ENCODE measurements at regions not wholly inside any gene's neighbourhood (a gene's known extent, or its start where the extent isn't known, plus 50 kb on each side); places are given as distances from the start of the nearest gene placed in this dataset.

- TF ChIP-seq FOXM1 (IDR thresholded peaks at IDR 0.05; ENCODE audit: borderline replicate concordance, low read depth) (no peak), ZBTB7A (IDR thresholded peaks at IDR 0.05; ENCODE audit: low read depth) (no peak), USF1 (IDR thresholded peaks at IDR 0.05) (no peak), CEBPB (IDR thresholded peaks at IDR 0.05) (no peak), TEAD4 (IDR thresholded peaks at IDR 0.05) (no peak), EGR1 (IDR thresholded peaks at IDR 0.05) (no peak), TCF12 (IDR thresholded peaks at IDR 0.05; ENCODE audit: low read depth) (no peak), TAF1 (IDR thresholded peaks at IDR 0.05; ENCODE audit: low read depth) (no peak), CREB1 (IDR thresholded peaks at IDR 0.05; ENCODE audit: low read depth) (no peak), YY1 (IDR thresholded peaks at IDR 0.05; ENCODE audit: low read depth) (no peak), EP300 (IDR thresholded peaks at IDR 0.05; ENCODE audit: borderline replicate concordance) (no peak), NFIC (IDR thresholded peaks at IDR 0.05) (no peak), RAD21 (IDR thresholded peaks at IDR 0.05; ENCODE audit: low read depth) (no peak)
- TF ChIP-seq, protein P1, sequence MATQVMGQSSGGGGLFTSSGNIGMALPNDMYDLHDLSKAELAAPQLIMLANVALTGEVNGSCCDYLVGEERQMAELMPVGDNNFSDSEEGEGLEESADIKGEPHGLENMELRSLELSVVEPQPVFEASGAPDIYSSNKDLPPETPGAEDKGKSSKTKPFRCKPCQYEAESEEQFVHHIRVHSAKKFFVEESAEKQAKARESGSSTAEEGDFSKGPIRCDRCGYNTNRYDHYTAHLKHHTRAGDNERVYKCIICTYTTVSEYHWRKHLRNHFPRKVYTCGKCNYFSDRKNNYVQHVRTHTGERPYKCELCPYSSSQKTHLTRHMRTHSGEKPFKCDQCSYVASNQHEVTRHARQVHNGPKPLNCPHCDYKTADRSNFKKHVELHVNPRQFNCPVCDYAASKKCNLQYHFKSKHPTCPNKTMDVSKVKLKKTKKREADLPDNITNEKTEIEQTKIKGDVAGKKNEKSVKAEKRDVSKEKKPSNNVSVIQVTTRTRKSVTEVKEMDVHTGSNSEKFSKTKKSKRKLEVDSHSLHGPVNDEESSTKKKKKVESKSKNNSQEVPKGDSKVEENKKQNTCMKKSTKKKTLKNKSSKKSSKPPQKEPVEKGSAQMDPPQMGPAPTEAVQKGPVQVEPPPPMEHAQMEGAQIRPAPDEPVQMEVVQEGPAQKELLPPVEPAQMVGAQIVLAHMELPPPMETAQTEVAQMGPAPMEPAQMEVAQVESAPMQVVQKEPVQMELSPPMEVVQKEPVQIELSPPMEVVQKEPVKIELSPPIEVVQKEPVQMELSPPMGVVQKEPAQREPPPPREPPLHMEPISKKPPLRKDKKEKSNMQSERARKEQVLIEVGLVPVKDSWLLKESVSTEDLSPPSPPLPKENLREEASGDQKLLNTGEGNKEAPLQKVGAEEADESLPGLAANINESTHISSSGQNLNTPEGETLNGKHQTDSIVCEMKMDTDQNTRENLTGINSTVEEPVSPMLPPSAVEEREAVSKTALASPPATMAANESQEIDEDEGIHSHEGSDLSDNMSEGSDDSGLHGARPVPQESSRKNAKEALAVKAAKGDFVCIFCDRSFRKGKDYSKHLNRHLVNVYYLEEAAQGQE (IDR thresholded peaks at IDR 0.05; ENCODE audit: low read depth), result no peak
- TF ChIP-seq, protein P2, sequence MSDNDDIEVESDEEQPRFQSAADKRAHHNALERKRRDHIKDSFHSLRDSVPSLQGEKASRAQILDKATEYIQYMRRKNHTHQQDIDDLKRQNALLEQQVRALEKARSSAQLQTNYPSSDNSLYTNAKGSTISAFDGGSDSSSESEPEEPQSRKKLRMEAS (IDR thresholded peaks at IDR 0.05), result no peak
Measured at GRCh38 chr5:125713109-125713805, 710.0 kb upstream of the GRAMD2B start.

GRCh38 chr5:125715216-125715615 is 708.0 kb upstream of the GRAMD2B start:
- TF ChIP-seq USF1 (IDR thresholded peaks at IDR 0.05) (no peak), RAD21 (IDR thresholded peaks at IDR 0.05; ENCODE audit: low read depth) (no peak), TAF1 (IDR thresholded peaks at IDR 0.05; ENCODE audit: low read depth) (no peak), FOXM1 (IDR thresholded peaks at IDR 0.05; ENCODE audit: borderline replicate concordance, low read depth) (no peak), CEBPB (IDR thresholded peaks at IDR 0.05) (no peak), TCF12 (IDR thresholded peaks at IDR 0.05; ENCODE audit: low read depth) (no peak), EP300 (IDR thresholded peaks at IDR 0.05; ENCODE audit: borderline replicate concordance) (no peak), CREB1 (IDR thresholded peaks at IDR 0.05; ENCODE audit: low read depth) (no peak), ZBTB7A (IDR thresholded peaks at IDR 0.05; ENCODE audit: low read depth) (no peak), TEAD4 (IDR thresholded peaks at IDR 0.05) (no peak), NFIC (IDR thresholded peaks at IDR 0.05) (no peak), YY1 (IDR thresholded peaks at IDR 0.05; ENCODE audit: low read depth) (no peak), EGR1 (IDR thresholded peaks at IDR 0.05) (no peak)
- TF ChIP-seq, protein P1 (IDR thresholded peaks at IDR 0.05; ENCODE audit: low read depth), result no peak
- TF ChIP-seq, protein P2 (IDR thresholded peaks at IDR 0.05), result no peak

- TF ChIP-seq CREB1 (IDR thresholded peaks at IDR 0.05; ENCODE audit: low read depth) (no peak), RAD21 (IDR thresholded peaks at IDR 0.05; ENCODE audit: low read depth) (no peak), EGR1 (IDR thresholded peaks at IDR 0.05) (no peak), FOXM1 (IDR thresholded peaks at IDR 0.05; ENCODE audit: borderline replicate concordance, low read depth) (no peak), TAF1 (IDR thresholded peaks at IDR 0.05; ENCODE audit: low read depth) (no peak), USF1 (IDR thresholded peaks at IDR 0.05) (no peak), TCF12 (IDR thresholded peaks at IDR 0.05; ENCODE audit: low read depth) (no peak), EP300 (IDR thresholded peaks at IDR 0.05; ENCODE audit: borderline replicate concordance) (no peak), NFIC (IDR thresholded peaks at IDR 0.05) (no peak), ZBTB7A (IDR thresholded peaks at IDR 0.05; ENCODE audit: low read depth) (no peak), CEBPB (IDR thresholded peaks at IDR 0.05) (no peak), YY1 (IDR thresholded peaks at IDR 0.05; ENCODE audit: low read depth) (no peak), TEAD4 (IDR thresholded peaks at IDR 0.05) (no peak)
- TF ChIP-seq, protein P2 (IDR thresholded peaks at IDR 0.05), result no peak
- TF ChIP-seq, protein P1 (IDR thresholded peaks at IDR 0.05; ENCODE audit: low read depth), result no peak
Measured at GRCh38 chr5:125717209-125717608, 706.0 kb upstream of the GRAMD2B start.
